Rectal smooth muscle tissue (tissue), 1 donor: ENCODE measurements at regions not wholly inside any gene's neighbourhood (a gene's known extent, or its start where the extent isn't known, plus 50 kb on each side); places are given as distances from the start of the nearest gene placed in this dataset.

ENCODE experiments used
- H3K27ac ChIP-seq: one replicate; pipeline ENCODE4 v1.7.0; 2013; ENCODE audit warnings: low read depth, low read length, inconsistent platforms
- H3K27me3 ChIP-seq: one replicate; pipeline ENCODE4 v1.7.0; 2013; ENCODE audit warnings: low read length; ENCODE audit not compliant: control insufficient read depth, insufficient read depth
- H3K36me3 ChIP-seq: one replicate; pipeline ENCODE4 v1.7.0; 2013; ENCODE audit warnings: low read length; ENCODE audit not compliant: control insufficient read depth, insufficient read depth
- H3K4me1 ChIP-seq: one replicate; pipeline ENCODE4 v1.7.0; 2013; ENCODE audit warnings: low read length; ENCODE audit not compliant: control insufficient read depth, insufficient read depth
- H3K4me3 ChIP-seq: one replicate; pipeline ENCODE4 v1.7.0; 2013; ENCODE audit warnings: low read length
- H3K9ac ChIP-seq: one replicate; pipeline ENCODE4 v1.7.0; 2013; ENCODE audit warnings: low read length

- no peaks in the 10 kb centered on the region for H3K4me1 ChIP-seq
- no peaks in the 10 kb centered on the region for H3K36me3 ChIP-seq
Observed at GRCh38 chr10:2431961-2432360, 635.4 kb upstream of the PFKP start.

GRCh38 chr10:2427412-2427811 is 639.9 kb upstream of the PFKP start:
- Histone ChIP-seq H3K9ac (no peak overlapping the region), H3K36me3 (no peaks in the 10 kb centered on the region), H3K4me3 (no peak overlapping the region), H3K27ac (no peak overlapping the region), H3K27me3 (no peaks in the 10 kb centered on the region), H3K4me1 (no peaks in the 10 kb centered on the region)

More at GRCh38 chr10:2431961-2432360, 635.4 kb upstream of the PFKP start:
- H3K27me3 ChIP-seq, result no peaks in the 10 kb centered on the region
- H3K4me3 ChIP-seq, result no peak overlapping the region
- H3K9ac ChIP-seq, result no peak overlapping the region
- H3K27ac ChIP-seq, result no peak overlapping the region

GRCh38 chr10:2425320-2425719 is 642.0 kb upstream of the PFKP start:
- H3K9ac ChIP-seq, result no peak overlapping the region
- H3K27me3 ChIP-seq, result no peaks in the 10 kb centered on the region
- no peaks in the 10 kb centered on the region for H3K36me3 ChIP-seq
- H3K27ac ChIP-seq, result no peak overlapping the region
- no peak overlapping the region for H3K4me3 ChIP-seq
- no peaks in the 10 kb centered on the region for H3K4me1 ChIP-seq

- no peaks in the 10 kb centered on the region for H3K27me3 ChIP-seq
- no peak overlapping the region for H3K9ac ChIP-seq
- H3K4me3 ChIP-seq, result no peak overlapping the region
- no peak overlapping the region for H3K27ac ChIP-seq
- H3K36me3 ChIP-seq, result no peaks in the 10 kb centered on the region
- no peaks in the 10 kb centered on the region for H3K4me1 ChIP-seq
Observed at GRCh38 chr10:2414562-2414961, 652.8 kb upstream of the PFKP start.

- H3K36me3 ChIP-seq, result no peaks in the 10 kb centered on the region
- no peaks in the 10 kb centered on the region for H3K4me1 ChIP-seq
- H3K9ac ChIP-seq, result no peak overlapping the region
- H3K4me3 ChIP-seq, result no peak overlapping the region
- H3K27me3 ChIP-seq, result no peaks in the 10 kb centered on the region
- H3K27ac ChIP-seq, result no peak overlapping the region
Observed at GRCh38 chr10:2414039-2414438, 653.3 kb upstream of the PFKP start.

- H3K27me3 ChIP-seq, result no peaks in the 10 kb centered on the region
- no peaks in the 10 kb centered on the region for H3K36me3 ChIP-seq
- no peak overlapping the region for H3K4me3 ChIP-seq
- no peak overlapping the region for H3K27ac ChIP-seq
- no peaks in the 10 kb centered on the region for H3K4me1 ChIP-seq
- H3K9ac ChIP-seq, result no peak overlapping the region
Observed at GRCh38 chr10:2410049-2410448, 657.3 kb upstream of the PFKP start.

GRCh38 chr10:2401459-2401858 is 664.1 kb upstream of the ADARB2 start:
- Histone ChIP-seq H3K4me3 (no peak overlapping the region), H3K27me3 (no peaks in the 10 kb centered on the region), H3K36me3 (no peaks in the 10 kb centered on the region), H3K4me1 (no peaks in the 10 kb centered on the region), H3K27ac (no peak overlapping the region), H3K9ac (no peak overlapping the region)

- no peak overlapping the region for H3K4me3 ChIP-seq
- no peaks in the 10 kb centered on the region for H3K4me1 ChIP-seq
- H3K27me3 ChIP-seq, result no peaks in the 10 kb centered on the region
- H3K36me3 ChIP-seq, result no peaks in the 10 kb centered on the region
- H3K27ac ChIP-seq, result no peak overlapping the region
- H3K9ac ChIP-seq, result no peak overlapping the region
Observed at GRCh38 chr10:2399482-2399881, 662.2 kb upstream of the ADARB2 start.

GRCh38 chr10:2392145-2392812 is 655.0 kb upstream of the ADARB2 start:
- no peaks in the 10 kb centered on the region for H3K27me3 ChIP-seq
- H3K4me3 ChIP-seq, result no peak overlapping the region
- no peaks in the 10 kb centered on the region for H3K4me1 ChIP-seq
- no peak overlapping the region for H3K9ac ChIP-seq
- no peak overlapping the region for H3K27ac ChIP-seq
- H3K36me3 ChIP-seq, result no peaks in the 10 kb centered on the region

GRCh38 chr10:2387672-2388071 is 650.3 kb upstream of the ADARB2 start:
- no peak overlapping the region for H3K4me3 ChIP-seq
- no peaks in the 10 kb centered on the region for H3K27me3 ChIP-seq
- H3K27ac ChIP-seq, result no peak overlapping the region
- no peaks in the 10 kb centered on the region for H3K4me1 ChIP-seq
- H3K9ac ChIP-seq, result no peak overlapping the region
- no peaks in the 10 kb centered on the region for H3K36me3 ChIP-seq

- no peaks in the 10 kb centered on the region for H3K36me3 ChIP-seq
- no peaks in the 10 kb centered on the region for H3K4me1 ChIP-seq
- H3K9ac ChIP-seq, result no peak overlapping the region
- H3K27ac ChIP-seq, result no peak overlapping the region
- H3K4me3 ChIP-seq, result no peak overlapping the region
- H3K27me3 ChIP-seq, result no peaks in the 10 kb centered on the region
Observed at GRCh38 chr10:2387261-2387660, 649.9 kb upstream of the ADARB2 start.

GRCh38 chr10:2380218-2380617 is 642.9 kb upstream of the ADARB2 start:
- H3K9ac ChIP-seq, result no peak overlapping the region
- H3K36me3 ChIP-seq, result no peaks in the 10 kb centered on the region
- no peak overlapping the region for H3K4me3 ChIP-seq
- H3K27me3 ChIP-seq, result no peaks in the 10 kb centered on the region
- no peak overlapping the region for H3K27ac ChIP-seq
- H3K4me1 ChIP-seq, result no peaks in the 10 kb centered on the region

- Histone ChIP-seq H3K36me3 (no peaks in the 10 kb centered on the region), H3K27me3 (no peaks in the 10 kb centered on the region), H3K9ac (no peak overlapping the region), H3K4me1 (no peaks in the 10 kb centered on the region), H3K27ac (no peak overlapping the region), H3K4me3 (no peak overlapping the region)
Observed at GRCh38 chr10:2367083-2367482, 629.8 kb upstream of the ADARB2 start.
